ENCODE measurements at regions not wholly inside any gene's neighbourhood (a gene's known extent, or its start where the extent isn't known, plus 50 kb on each side); places are given as distances from the start of the nearest gene placed in this dataset.

DNA sequence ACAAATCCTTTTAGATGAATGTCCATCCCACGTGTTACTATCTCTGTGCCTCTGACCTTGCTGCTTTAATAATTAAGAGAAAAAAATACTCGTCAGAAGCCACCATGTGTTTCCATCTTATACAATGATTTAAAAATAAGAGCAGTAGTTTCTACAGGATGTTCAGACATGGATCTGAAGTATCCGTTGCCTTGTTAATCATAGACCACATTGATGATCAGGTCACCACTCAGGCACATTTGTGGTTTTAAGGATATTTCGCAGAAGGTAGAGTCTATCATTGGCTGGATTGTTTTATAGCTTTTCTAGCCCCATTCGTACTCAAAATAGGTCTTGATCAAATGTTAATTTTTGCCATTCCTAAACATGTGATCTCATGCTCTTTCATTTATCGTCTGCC is 710.0 kb upstream of the ARGLU1 start:
- DNase-seq (ENCODE audit: low read depth in 1 of 2, low spot score in 1 of 2), result no peak

- no peak for DNase-seq (ENCODE audit: low read depth in 1 of 2, low spot score in 1 of 2)
Observed at GRCh38 chr13:107276936-107277335, 709.0 kb upstream of the ARGLU1 start.

DNA sequence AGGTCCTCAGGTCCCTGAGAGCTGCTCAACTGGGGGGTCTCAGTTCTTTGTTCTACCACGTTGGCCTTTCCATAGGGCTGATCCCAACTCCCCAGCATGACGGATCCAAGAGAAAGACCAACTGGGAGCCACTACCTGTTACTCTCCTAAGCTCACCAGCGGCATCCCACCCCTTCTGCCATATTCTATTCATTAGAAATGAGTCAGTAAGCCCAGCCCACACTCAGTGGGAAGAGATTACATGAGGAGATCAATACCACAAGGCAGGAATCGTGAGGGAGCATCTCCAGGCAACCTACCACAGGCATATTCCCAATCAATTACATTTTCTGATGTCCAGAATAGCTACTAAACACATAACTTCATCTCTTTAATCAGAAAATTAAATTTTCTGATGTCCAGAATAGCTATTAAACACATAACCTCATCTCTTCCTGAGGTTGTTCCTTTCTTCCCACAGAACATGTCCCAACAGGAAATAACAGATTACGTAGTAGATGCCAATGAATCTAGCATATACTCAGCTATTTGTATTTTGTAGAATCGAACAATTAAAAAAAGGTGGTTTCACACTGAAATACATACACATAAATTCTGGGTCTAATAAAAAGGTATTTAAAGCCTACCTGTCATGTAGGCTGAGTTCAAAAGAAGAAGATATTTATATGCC is 708.1 kb upstream of the ARGLU1 start:
- no peak for DNase-seq (ENCODE audit: low read depth in 1 of 2, low spot score in 1 of 2)

DNA sequence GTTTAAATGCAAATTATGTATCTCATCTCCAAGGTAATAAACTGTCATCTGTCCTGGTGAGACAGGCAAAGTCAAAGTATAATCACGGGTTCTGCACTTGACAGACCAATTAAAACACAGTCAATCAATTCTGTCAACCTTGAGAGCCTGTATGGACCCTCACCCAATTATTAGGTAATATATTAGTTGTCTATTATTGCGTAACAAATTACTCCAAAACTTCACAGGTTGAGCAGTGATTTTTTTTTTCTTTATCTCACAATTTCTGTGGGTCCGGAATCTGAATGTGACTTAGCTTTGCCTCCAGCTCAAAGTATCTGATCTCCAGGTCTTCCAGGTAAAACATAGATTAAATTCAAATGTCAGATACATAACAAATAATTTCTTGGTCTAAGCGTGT is 707.4 kb upstream of the ARGLU1 start:
- no peak for DNase-seq (ENCODE audit: low read depth in 1 of 2, low spot score in 1 of 2)

- DNase-seq (ENCODE audit: low read depth in 1 of 2, low spot score in 1 of 2), result no peak
Observed at GRCh38 chr13:107271227-107271626, 703.3 kb upstream of the ARGLU1 start.

GRCh38 chr13:107266657-107267056 is 698.7 kb upstream of the ARGLU1 start:
- no peak for DNase-seq (ENCODE audit: low read depth in 1 of 2, low spot score in 1 of 2)

DNA sequence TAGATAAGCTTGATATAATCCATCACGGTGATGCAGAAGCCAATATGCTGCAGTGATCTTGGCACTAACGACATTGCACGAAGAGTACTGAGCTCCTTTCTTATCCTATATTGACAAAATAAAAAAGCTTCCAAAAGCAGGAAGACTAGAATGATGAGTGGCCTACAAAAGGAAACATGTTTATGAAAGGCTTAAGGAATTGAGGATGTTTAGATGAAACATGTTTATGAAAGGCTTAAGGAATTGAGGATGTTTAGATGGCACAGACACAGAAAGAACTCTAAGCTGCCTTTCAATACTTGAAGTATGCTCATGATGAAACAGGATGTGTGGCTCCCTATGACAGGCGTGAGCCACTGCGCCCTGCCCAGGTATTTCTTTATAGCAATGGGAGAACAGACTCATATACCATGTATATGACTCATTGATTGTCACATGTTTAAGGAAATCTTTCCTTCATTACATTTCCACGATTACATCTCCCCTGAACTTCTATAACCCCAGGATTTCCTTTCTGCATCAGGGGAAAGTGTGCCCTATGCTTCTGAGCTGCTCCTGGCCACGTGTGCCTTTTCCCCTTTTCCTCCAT is 690.8 kb upstream of the ARGLU1 start:
- no peak for DNase-seq (ENCODE audit: low read depth in 1 of 2, low spot score in 1 of 2)

- DNase-seq (ENCODE audit: low read depth in 1 of 2, low spot score in 1 of 2), result no peak
Observed at GRCh38 chr13:107254392-107254791, 686.5 kb upstream of the ARGLU1 start.

DNA sequence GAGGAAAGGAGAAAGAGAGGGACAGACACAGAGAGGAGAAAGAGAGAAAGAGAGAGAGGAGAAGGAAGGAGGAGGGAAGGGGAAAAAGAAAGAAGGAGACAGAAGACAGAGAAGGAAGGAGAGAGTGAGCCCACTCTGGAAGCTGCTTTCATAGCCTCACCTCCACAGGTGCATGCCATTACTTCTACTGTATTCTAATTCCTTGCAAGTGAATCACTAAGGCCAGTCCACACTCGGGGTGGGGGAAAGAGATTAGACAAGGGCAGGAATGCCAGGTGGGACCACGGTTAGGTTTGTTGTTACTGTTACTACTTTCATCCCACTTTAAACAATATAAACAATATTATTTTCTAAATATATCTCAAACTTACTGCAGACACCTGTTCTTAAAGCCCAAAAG is 684.5 kb upstream of the ARGLU1 start:
- DNase-seq (ENCODE audit: low read depth in 1 of 2, low spot score in 1 of 2), result no peak

- DNase-seq (ENCODE audit: low read depth in 1 of 2, low spot score in 1 of 2), result no peak
Observed at GRCh38 chr13:107252021-107252420, 684.1 kb upstream of the ARGLU1 start.

- no peak for DNase-seq (ENCODE audit: low read depth in 1 of 2, low spot score in 1 of 2)
Observed at GRCh38 chr13:107251341-107251740, 683.4 kb upstream of the ARGLU1 start.

DNA sequence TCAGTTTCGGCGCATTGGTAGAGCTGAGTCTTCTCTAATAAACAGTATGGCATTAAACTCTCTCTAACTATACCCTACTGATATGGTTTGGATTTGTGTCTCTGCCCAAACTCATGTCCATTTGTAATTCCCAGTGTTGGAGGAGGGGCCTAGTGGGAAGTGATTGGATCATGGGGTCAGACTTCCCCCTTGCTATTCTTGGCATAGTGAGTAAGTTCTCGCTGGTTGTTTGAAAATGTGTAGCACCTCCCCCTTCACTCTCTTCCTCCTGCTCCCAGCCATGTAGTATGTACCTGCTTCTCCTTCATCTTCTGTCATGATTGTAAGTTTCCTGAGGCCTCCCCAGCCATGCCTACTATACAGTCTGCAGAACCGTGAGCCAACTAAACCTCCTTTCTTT is 682.7 kb upstream of the ARGLU1 start:
- DNase-seq (ENCODE audit: low read depth in 1 of 2, low spot score in 1 of 2), result no peak

GRCh38 chr13:107244241-107244640 is 676.3 kb upstream of the ARGLU1 start:
- DNase-seq (ENCODE audit: low read depth in 1 of 2, low spot score in 1 of 2), result no peak

GRCh38 chr13:107242138-107242537 is 674.2 kb upstream of the ARGLU1 start:
- DNase-seq (ENCODE audit: low read depth in 1 of 2, low spot score in 1 of 2), result no peak

DNA sequence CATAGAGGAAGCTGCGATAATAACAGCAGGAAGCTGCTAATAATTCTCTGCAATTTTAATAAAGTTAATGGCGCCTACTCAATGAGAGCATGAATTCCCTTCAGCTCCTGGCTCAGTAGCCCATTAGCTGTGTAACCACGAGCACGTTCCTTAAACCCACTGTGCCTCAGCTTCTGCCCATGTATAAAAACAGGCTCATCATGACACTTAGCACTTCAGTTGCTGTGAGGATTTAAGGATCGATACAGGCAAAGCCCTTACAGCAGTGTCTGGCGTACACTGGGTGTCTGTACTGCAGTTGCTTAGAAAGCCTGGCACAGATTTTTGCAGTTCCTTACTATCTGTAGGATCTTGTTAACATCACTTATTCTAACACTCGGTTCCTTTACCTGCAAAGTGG is 673.4 kb upstream of the ARGLU1 start:
- no peak for DNase-seq (ENCODE audit: low read depth in 1 of 2, low spot score in 1 of 2)

GRCh38 chr13:107239213-107239612 is 671.3 kb upstream of the ARGLU1 start:
- no peak for DNase-seq (ENCODE audit: low read depth in 1 of 2, low spot score in 1 of 2)

- DNase-seq (ENCODE audit: low read depth in 1 of 2, low spot score in 1 of 2), result no peak
Observed at GRCh38 chr13:107238262-107238981, 670.5 kb upstream of the ARGLU1 start.

GRCh38 chr13:107234319-107235073 is 666.6 kb upstream of the ARGLU1 start:
- DNase-seq (ENCODE audit: low read depth in 1 of 2, low spot score in 1 of 2), result no peak

- DNase-seq (ENCODE audit: low read depth in 1 of 2, low spot score in 1 of 2), result no peak
Observed at GRCh38 chr13:107233541-107233940, 665.6 kb upstream of the ARGLU1 start.

DNA sequence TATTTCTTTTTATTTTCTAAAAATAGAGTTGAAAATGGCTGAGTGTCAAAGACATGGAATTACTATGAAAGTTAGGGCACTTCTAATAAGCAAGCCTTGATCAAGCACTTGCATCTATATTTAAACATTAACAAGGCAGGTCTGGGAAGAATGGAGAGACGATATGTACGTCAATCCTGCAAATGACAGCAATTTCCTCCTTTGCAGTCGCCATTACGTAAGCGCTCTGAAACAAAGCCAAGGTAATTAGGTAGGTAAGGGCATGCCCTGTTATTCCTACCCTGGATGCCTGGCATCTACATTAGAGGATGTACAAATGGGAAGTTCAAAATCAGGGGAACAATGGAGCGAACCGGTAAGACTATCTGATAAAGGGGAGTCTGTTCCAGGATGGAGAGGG is 664.0 kb upstream of the ARGLU1 start:
- no peak for DNase-seq (ENCODE audit: low read depth in 1 of 2, low spot score in 1 of 2)

GRCh38 chr13:107223867-107224266 is 655.9 kb upstream of the ARGLU1 start:
- no peak for DNase-seq (ENCODE audit: low read depth in 1 of 2, low spot score in 1 of 2)

GRCh38 chr13:107222597-107222996 is 654.7 kb upstream of the ARGLU1 start:
- DNase-seq (ENCODE audit: low read depth in 1 of 2, low spot score in 1 of 2), result no peak
